Stimulated activated effector memory CD8-positive, alpha-beta T cell treated with anti-CD3 and anti-CD28 coated beads, Interleukin-12 subunit alpha, Interleukin-12 subunit beta, amount 100 ng/mL, for 72 hours (primary cell): ENCODE measurements at regions not wholly inside any gene's neighbourhood (a gene's known extent, or its start where the extent isn't known, plus 50 kb on each side); places are given as distances from the start of the nearest gene placed in this dataset.

Experiments used
- ATAC-seq: fragments of 150-1000 bp; cut with Tn5 transposase; 2 replicates; pipeline ENCODE4 v1.10.0; 2021
- DNase-seq, 2 donors: peaks; one replicate each; pipeline ENCODE4 v3.0.0; 2021 to 2022; ENCODE audit warnings: low spot score in 2 of 2
- H3K27ac Mint-ChIP-seq: one replicate; pipeline ENCODE4 v1.8.0; 2022; ENCODE audit warnings: mild to moderate bottlenecking, mixed read lengths
- H3K36me3 Mint-ChIP-seq: one replicate; pipeline ENCODE4 v1.8.0; 2022; ENCODE audit warnings: mild to moderate bottlenecking, mixed read lengths
- H3K4me1 Mint-ChIP-seq: one replicate; pipeline ENCODE4 v1.8.0; 2022; ENCODE audit warnings: mixed read lengths
- H3K4me3 Mint-ChIP-seq: one replicate; pipeline ENCODE4 v1.8.0; 2022; ENCODE audit warnings: mild to moderate bottlenecking, mixed read lengths
- H3K9me3 Mint-ChIP-seq: one replicate; pipeline ENCODE4 v1.8.0; 2022; ENCODE audit warnings: mixed read lengths

DNA sequence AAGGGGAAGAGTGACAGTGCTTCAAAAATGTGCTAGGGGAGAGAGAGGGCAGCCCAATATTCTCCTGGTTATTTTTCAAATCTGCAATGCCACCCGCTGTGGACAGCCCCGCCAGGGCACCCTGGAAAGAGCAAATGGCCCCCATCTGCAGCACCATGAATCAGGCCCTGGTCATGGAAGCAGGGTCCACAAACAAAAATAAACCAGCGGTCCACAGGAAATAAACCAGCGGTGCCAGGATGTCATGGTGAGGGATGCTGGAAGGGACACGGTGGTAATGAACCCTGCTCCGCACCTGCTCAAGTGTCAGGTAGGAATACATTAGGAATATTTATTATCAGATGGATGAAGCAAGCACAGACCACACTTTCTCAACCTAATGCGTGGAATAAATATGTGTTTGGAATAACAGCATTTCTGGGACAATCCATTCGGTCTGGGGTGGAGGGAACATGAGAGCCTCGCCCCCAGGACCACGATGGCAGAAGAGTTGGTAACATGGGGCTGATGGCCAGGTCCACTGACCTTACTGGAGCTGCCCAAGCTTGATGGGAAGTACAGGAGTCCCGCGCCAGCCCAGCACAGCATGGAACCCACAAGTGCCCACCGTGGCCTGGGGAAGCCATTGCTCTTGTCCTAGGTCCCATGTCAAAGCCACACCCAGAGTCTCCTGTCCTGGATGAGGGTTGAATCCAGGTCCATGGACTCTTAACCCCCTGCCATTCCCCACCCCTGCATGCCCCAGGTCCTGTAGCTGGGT, 181.7 kb downstream of the BRD1 start:
- no peak for DNase-seq
- no peak for ATAC-seq

DNA sequence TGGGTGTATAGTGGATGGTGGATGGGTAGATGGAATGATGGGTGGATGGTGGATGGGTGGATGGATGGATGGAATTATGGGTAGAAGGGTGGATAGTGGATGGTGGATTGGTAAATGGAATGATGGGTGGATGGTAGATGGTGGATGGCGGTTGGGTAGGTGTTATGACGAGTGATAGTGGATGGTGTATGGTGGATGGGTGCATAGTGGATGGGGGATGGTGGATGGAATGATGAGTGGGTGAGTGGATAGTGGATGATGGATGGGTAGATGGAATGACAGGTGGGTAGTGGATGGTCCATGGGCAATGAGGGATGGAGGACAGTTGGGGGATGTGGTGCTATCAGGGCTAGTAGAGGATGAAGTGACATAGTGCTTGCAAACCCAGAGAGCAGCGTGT, 182.4 kb downstream of the BRD1 start:
- Mint-ChIP-seq H3K9me3 (no peaks in the 10 kb centered on the region), H3K4me1 (peaks cover 25% of the 10 kb centered on the region), H3K27ac (no peak overlapping the region), H3K4me3 (no peak overlapping the region), H3K36me3 (peaks cover 4% of the 10 kb centered on the region)
- no peak for ATAC-seq
- no peak for DNase-seq

More for the DNA sequence above, 181.7 kb downstream of the BRD1 start:
- Mint-ChIP-seq H3K4me3 (no peak overlapping the region), H3K4me1 (peaks cover 25% of the 10 kb centered on the region), H3K36me3 (peaks cover 11% of the 10 kb centered on the region), H3K27ac (no peak overlapping the region), H3K9me3 (no peaks in the 10 kb centered on the region)

DNA sequence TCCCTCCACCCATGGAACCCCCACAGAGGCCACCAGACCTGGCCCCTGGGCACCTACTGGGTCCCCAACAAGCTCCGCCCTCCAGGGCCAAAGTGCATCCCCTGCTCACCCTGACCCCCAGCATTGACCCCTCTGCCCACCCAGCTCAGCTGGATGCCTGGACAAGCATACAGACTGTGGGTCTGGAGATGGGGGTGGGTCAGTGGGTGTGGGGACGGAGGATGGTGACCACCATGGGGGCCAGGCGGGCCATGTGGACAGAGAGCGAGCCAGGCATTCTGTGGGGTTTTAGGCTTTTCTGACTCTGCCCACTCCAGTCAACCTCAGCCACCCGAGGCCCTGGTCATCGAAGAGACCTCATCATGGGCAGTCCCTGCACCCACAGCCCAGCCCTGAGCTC, 183.7 kb downstream of the BRD1 start:
- Mint-ChIP-seq H3K4me3 (no peak overlapping the region), H3K36me3 (peaks cover 5% of the 10 kb centered on the region), H3K27ac (peak overlapping the region; percentile 26), H3K4me1 (peaks cover 25% of the 10 kb centered on the region), H3K9me3 (no peaks in the 10 kb centered on the region)
- ATAC-seq (no peak), DNase-seq (no peak)

DNA sequence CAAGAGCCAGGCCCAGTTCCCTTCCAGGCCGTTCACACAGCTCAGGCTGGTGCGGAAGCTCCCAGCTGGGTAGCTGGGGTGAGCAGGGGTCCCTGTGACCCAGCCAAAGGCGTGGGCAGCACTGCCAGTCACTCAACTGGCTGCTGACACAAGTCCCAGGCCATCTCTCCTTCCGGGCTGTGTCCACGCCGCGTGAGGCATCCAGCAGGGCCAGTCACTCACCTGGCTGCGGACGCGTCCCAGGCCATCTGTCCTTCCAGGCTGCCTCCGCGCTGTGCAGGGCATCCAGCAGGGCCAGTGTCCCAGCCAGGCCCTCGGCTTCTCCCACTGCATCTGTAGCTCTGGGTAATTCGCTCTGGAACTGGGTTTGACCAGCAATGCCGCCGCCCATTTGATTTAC, 184.2 kb downstream of the BRD1 start:
- peaks cover 25% of the 10 kb centered on the region for H3K4me1 Mint-ChIP-seq
- no peak for ATAC-seq
- H3K36me3 Mint-ChIP-seq = peaks cover 5% of the 10 kb centered on the region
- H3K4me3 Mint-ChIP-seq = no peak overlapping the region
- H3K9me3 Mint-ChIP-seq = no peaks in the 10 kb centered on the region
- no peak overlapping the region for H3K27ac Mint-ChIP-seq
- DNase-seq = no peak

DNA sequence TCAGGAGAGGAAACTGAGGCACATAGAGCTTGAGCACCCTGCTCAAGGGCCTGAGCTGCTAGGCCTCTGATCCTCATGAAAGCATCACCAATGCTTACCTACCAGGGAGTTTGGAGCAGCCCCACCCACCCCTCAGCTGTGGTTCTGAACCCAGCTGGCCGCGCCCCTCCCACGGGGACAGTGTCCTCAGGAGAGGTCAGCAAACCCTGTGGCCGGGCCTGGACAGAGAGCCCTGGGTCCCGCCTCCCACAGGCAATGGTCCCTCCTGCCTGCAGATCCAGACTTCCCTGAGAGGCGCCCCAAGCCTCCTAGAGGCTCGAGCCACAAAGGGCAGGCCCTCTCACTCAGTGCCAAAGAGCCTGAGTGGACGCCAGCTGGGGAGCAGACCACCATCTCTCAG, 184.9 kb downstream of the BRD1 start:
- H3K9me3 Mint-ChIP-seq = no peaks in the 10 kb centered on the region
- ATAC-seq (no peak), DNase-seq (no peak)
- H3K36me3 Mint-ChIP-seq = peaks cover 5% of the 10 kb centered on the region
- peaks cover 25% of the 10 kb centered on the region for H3K4me1 Mint-ChIP-seq
- no peak overlapping the region for H3K27ac Mint-ChIP-seq
- H3K4me3 Mint-ChIP-seq = no peak overlapping the region

DNA sequence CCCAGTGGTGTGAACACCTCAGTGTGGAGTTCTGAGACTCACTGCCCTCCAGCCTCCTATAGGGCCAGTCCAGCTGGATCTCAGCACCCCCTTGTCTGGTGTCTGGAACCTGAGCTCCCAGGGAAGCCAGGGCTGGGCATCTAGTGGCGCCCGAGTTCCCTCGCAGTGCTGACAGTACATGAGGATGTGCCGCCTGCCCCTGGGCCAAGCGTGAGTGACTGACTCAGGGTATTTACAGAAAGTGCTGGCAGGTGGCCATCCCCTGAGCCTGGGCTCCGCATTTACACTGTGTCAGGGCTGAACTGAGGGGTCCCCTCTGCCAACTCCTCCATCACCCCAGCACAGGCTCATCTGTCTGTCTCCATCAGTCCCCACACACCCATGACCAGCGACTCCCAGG, 185.3 kb downstream of the BRD1 start:
- H3K36me3 Mint-ChIP-seq = peaks cover 5% of the 10 kb centered on the region
- ATAC-seq (no peak), DNase-seq (no peak)
- H3K27ac Mint-ChIP-seq = no peak overlapping the region
- H3K4me1 Mint-ChIP-seq = peaks cover 23% of the 10 kb centered on the region
- H3K9me3 Mint-ChIP-seq = no peaks in the 10 kb centered on the region
- H3K4me3 Mint-ChIP-seq = no peak overlapping the region

DNA sequence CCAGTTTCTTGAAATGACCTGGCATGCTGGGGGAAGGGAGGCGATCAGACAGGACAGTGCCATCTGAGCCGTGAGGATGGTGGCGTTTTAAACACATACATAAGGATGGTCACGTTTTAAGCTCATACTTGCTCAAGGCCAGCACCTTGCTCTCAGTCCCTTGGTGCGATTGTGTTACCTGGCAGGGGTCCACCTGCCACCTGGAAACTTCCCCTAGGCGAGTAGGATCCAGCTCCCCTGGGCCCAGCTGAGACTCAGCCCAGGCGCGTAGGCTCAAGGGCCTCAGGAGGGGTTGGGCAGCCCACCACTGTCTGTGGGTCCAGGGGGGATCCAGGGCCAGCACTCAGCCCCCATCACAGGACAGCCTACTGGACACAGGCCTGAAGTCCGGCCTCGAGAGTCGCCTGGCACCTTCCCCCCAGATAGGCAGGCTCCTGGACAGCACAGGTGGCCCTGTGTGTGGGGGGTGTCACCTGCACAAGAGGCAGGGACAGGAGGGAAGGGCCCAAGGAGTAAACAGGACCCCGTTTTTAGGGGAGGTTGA, 185.8 kb downstream of the BRD1 start:
- H3K36me3 Mint-ChIP-seq = peaks cover 5% of the 10 kb centered on the region
- no peak for DNase-seq
- H3K4me1 Mint-ChIP-seq = peaks cover 18% of the 10 kb centered on the region
- H3K4me3 Mint-ChIP-seq = no peak overlapping the region
- no peak overlapping the region for H3K27ac Mint-ChIP-seq
- H3K9me3 Mint-ChIP-seq = no peaks in the 10 kb centered on the region
- ATAC-seq = no peak

DNA sequence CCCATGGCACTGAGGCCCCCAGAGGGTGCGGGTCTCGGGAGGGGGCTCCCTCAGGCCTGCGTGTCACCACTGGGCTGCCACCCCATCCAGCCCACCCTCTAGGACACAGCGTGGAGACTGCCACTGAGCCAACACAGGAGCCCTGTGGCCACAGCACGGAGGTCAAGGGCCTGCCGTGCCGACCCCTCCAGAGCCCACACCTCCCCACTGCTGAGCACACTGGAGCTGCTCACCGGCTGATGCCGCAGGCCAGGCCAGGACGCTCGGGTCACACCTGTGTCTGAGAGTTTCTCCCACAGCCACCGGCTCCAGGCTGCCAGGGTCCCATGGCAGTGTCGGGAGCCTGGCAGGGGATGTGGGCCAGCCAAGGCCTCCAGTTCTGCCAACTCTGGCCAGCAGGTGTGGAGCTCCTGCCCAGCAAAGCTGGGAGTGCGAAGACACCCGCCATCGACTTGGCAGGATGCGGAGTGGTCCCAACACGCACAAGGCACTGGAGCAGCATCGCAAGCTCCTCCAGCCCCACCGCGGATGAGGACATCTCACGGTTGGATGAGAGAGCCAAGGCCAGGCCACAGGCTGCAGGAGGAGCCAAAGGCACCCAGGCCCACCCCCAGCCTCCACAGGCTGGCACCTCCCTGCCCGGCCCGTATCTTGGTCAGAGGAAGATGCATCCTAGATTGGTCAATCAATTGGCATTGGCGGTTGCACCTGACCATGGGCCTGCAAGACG, 187.1 kb downstream of the BRD1 start:
- no peak for ATAC-seq
- no peak for DNase-seq
- H3K27ac Mint-ChIP-seq = no peak overlapping the region
- no peak overlapping the region for H3K4me3 Mint-ChIP-seq
- H3K9me3 Mint-ChIP-seq = no peaks in the 10 kb centered on the region
- H3K4me1 Mint-ChIP-seq = peaks cover 11% of the 10 kb centered on the region
- peaks cover 5% of the 10 kb centered on the region for H3K36me3 Mint-ChIP-seq

DNA sequence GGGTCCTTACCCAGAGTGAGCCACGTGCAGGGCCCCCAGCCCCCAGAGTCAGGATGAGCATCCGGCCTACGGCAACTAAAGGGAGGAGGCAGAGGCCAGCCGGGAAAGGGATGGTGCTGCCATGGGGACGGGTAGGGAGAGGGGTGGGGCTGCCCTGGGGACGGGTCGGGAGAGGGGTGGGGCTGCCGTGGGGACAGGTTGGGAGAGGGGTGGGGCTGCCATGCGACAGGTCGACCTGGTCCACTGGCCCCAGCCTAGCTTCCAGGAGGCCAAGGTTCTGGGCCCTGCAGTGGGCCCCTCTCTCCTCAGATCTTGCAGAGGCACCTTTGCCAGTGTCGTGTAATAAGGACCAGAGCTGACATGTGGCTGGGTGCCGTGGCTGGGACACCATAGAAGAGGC, 187.7 kb downstream of the BRD1 start:
- H3K4me3 Mint-ChIP-seq = no peak overlapping the region
- DNase-seq (no peak), ATAC-seq (no peak)
- H3K4me1 Mint-ChIP-seq = peaks cover 6% of the 10 kb centered on the region
- H3K36me3 Mint-ChIP-seq = peaks cover 5% of the 10 kb centered on the region
- H3K9me3 Mint-ChIP-seq = no peaks in the 10 kb centered on the region
- no peak overlapping the region for H3K27ac Mint-ChIP-seq

DNA sequence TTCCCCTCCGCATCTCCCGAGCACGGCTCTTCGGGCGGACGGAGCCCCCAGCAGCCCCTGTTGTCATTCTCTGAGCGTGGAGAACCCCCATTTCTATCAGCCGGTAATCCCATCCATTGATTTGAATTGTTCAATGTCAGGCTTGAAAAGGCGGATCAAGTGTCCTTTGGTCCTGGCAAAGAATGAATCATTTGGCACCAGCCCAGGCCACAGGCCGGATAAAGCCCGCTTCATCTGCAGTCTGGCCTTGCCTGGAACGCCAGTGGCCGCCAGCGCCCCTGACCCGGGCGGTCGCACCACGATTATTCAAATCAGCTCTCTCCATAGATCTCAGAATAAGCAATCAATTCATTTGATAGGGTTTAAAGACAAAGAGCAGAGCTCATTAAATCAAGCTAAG, 188.9 kb downstream of the BRD1 start:
- Mint-ChIP-seq H3K4me3 (no peak overlapping the region), H3K36me3 (peaks cover 5% of the 10 kb centered on the region), H3K9me3 (no peaks in the 10 kb centered on the region), H3K4me1 (peaks cover 6% of the 10 kb centered on the region), H3K27ac (peak overlapping the region; percentile 54)
- DNase-seq = no peak
- ATAC-seq = no peak

DNA sequence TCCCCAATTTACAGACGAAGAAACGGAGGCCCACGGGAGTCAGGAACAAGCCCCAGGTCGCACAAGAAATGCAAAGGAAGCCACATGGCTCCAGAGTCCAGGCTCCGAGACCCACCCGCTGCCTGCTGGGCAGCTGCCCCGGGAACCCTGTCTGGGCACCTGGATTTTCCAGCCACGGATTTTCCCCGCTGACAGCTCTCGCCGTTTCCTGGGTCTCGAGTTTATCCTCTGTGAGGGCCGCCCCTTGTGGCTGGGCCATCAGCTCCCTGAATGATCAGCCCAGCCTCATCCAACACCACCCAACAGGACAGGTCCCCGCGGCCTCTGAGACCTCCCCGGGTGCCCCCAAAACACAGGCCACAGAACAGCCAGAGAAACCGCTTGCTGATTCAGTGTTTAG, 189.7 kb downstream of the BRD1 start:
- Mint-ChIP-seq H3K27ac (no peak overlapping the region), H3K4me1 (peaks cover 6% of the 10 kb centered on the region), H3K9me3 (no peaks in the 10 kb centered on the region), H3K4me3 (no peak overlapping the region), H3K36me3 (peaks cover 5% of the 10 kb centered on the region)
- ATAC-seq (no peak), DNase-seq (no peak)

DNA sequence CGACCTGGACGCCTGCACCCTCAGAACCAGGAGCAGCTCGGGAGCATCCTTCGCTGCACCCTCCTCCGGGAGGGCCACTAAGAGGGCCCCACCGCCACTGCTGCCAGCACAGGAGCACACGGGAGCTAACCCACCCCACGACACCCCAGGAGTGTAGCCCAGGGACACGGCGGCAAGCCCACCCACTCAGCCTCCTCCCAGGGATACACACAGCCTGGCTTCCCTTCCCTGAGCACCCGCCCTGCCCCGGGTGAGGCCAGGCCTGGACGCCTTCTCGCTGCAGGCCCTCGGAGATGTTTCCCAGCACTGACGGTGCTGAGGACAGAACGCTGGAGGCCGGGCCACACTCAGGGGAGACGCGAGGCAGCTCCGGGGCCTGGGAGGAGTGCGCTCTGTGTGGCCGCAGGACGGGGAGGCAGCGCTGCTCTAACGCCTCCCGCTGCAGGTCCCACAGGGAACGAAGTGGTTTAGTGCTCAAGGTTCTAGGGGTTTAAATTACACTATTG, 190.4 kb downstream of the BRD1 start:
- DNase-seq = no peak
- Mint-ChIP-seq H3K27ac (no peak overlapping the region), H3K36me3 (peaks cover 5% of the 10 kb centered on the region), H3K4me3 (no peak overlapping the region), H3K9me3 (no peaks in the 10 kb centered on the region), H3K4me1 (no peaks in the 10 kb centered on the region)
- no peak for ATAC-seq

DNA sequence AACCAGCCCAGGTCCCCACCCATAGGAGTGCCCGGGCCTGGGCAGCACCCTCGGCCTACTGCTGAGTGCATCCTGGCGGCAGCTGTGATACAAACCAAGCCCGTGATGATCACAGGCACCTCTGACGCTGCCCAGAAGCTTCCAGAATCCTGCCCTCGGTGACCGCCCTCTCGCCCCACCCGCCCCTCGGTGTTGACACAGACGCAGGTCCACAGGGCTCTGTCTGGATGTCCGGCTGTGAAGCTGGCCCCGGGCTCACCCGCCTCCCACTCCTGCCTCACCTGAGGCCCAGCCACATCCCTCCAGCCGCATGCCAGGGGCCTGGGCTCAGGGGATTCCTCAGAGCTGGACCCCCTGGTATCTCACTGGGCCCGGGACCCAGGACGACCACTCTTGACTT, 191.0 kb downstream of the BRD1 start:
- DNase-seq = no peak
- H3K9me3 Mint-ChIP-seq = no peaks in the 10 kb centered on the region
- ATAC-seq = no peak
- H3K36me3 Mint-ChIP-seq = peaks cover 5% of the 10 kb centered on the region
- no peak overlapping the region for H3K4me3 Mint-ChIP-seq
- no peaks in the 10 kb centered on the region for H3K4me1 Mint-ChIP-seq
- H3K27ac Mint-ChIP-seq = no peak overlapping the region

DNA sequence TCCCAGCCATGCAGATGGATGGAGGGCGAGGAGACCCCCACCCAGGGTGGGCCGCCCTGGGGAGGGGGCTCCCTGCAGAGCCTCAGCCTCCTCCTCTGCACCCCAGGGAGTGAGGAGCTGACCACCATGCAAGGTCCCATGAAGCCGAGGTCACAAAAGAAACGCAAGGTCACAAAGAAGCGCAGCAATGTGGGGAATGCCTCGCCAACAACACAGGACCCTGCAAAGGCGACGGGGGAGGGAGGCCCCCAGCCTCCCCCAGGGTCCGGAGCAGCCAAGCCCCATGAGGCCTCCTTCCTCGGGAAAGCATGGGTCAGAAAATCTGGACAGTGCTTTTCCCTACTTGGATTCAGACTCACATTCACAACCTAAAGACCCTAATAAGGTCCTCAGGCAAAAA, 191.5 kb downstream of the BRD1 start:
- no peaks in the 10 kb centered on the region for H3K9me3 Mint-ChIP-seq
- no peak for ATAC-seq

DNA sequence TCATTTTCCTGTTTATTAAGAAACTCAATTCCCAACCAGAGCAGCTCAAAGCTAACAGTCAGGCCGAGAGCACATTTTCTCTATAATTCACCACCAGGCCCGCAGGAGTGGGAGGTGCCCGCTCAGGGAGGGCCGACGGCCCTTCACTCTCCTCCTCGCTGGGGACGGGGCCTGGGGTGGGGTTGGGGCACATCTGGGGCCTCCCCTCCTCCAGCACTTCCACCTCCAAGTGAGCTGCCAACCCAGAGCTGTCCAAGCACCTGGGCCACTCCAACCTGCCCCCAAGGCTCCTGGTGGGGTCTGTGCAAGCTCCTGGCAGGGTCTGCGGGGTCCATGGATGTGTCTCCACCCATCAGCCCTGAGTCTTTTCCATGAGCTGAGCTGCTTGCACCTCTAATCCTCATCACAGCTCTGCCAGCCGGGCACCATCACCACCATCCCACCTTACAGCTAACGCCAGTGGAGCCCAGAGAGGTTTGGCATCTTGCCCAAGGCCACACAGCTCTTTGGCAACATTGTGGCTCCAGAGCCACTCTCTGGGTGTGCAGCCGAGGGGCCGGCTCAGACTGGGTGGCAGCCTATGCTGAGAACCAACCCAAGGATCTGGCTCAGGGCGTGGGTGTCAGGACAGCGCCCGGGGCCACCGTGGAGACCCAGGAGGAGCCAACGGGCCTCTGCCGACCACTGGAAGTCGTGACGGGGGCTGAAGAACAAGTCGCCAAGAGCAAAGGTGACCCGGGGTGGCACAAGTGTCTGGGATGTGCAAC, 193.5 kb downstream of the BRD1 start:
- Mint-ChIP-seq H3K9me3 (no peaks in the 10 kb centered on the region), H3K4me1 (no peaks in the 10 kb centered on the region), H3K27ac (peak overlapping the region; percentile 65), H3K36me3 (peaks cover under 1% of the 10 kb centered on the region), H3K4me3 (no peak overlapping the region)
- DNase-seq (no peak), ATAC-seq (no peak)

More for the DNA sequence above, 191.5 kb downstream of the BRD1 start:
- Mint-ChIP-seq H3K36me3 (peaks cover 5% of the 10 kb centered on the region), H3K4me3 (no peak overlapping the region), H3K27ac (no peak overlapping the region), H3K4me1 (no peaks in the 10 kb centered on the region)
- DNase-seq = no peak
